ENCODE measurements at regions not wholly inside any gene's neighbourhood (a gene's known extent, or its start where the extent isn't known, plus 50 kb on each side); places are given as distances from the start of the nearest gene placed in this dataset.
A peak's percentile ranks its signal among the peaks of the same experiment; 100 is the strongest.

- Histone ChIP-seq H3K4me2 (ENCODE audit: insufficient read depth, low read length) (no peak overlapping the region), H3K9me1 (replicated peaks; ENCODE audit: control insufficient read depth, extremely low read depth, insufficient read depth, low read length) (no peaks in the 10 kb centered on the region), H3K9ac (replicated peaks; ENCODE audit: extremely low read depth, insufficient read depth, low read length) (no peak overlapping the region), H3K27ac (ENCODE audit: insufficient read depth, low read depth, low read length) (no peak overlapping the region), H3K4me3 (replicated peaks in 1 of 3; ENCODE audit: insufficient read depth in 1 of 3, low read depth in 1 of 3, low read length in 3 of 3) (no peak overlapping the region), H3K36me3 (ENCODE audit: control insufficient read depth in 2 of 2, extremely low read depth in 1 of 2, insufficient read depth in 2 of 2, low read length in 2 of 2) (no peaks in the 10 kb centered on the region), H2AFZ (ENCODE audit: low read depth, low read length) (no peak overlapping the region), H3K27me3 (ENCODE audit: control insufficient read depth in 2 of 2, insufficient read depth in 2 of 2, low read length in 2 of 2) (peaks cover 0 to 3% of the 10 kb centered on the region in 2 experiments), H3K4me1 (ENCODE audit: control insufficient read depth, extremely low read depth, insufficient read depth, low read length) (no peaks in the 10 kb centered on the region), H3K9me3 (replicated peaks; ENCODE audit: control insufficient read depth, insufficient read depth, low read length) (no peaks in the 10 kb centered on the region), H3K79me2 (ENCODE audit: control insufficient read depth, insufficient read depth, low read length) (no peaks in the 10 kb centered on the region), H4K20me1 (replicated peaks; ENCODE audit: control insufficient read depth, extremely low read depth, insufficient read depth, low read length) (no peaks in the 10 kb centered on the region)
- no TSS peak for BruUV-seq (replicated peaks)
- DNase-seq (ENCODE audit: low read depth, low spot score) = no peak
- ChIA-PET CTCF (interaction anchor here (0.5 to 1.2 kb wide), 2 partner anchors 141 to 259 kb away, joined by 3 to 7 read pairs; no protein-coding TSS in a partner anchor), POLR2A (no interaction called here)
- FAIRE-seq = no peak
- dilution Hi-C loops (cut with MboI; ENCODE audit: extremely low pct_ligation_motif_present, low sequenced_read_pairs) (no loop called here), intact Hi-C loops (cut with micrococcal nuclease) (no loop called here)
- TF ChIP-seq MYC (IDR thresholded peaks at IDR 0.05; ENCODE audit: low read depth, low read length) (no peak), CTCF (IDR thresholded peaks at IDR 0.05; ENCODE audit: extremely low read depth in 1 of 2, insufficient read depth in 1 of 2, low read depth in 1 of 2, low read length in 2 of 2) (peak in 1 of 2 donors; percentile 17), JUN (IDR thresholded peaks at IDR 0.05; ENCODE audit: borderline replicate concordance, insufficient read depth, insufficient read length, low read depth) (no peak), POLR2AphosphoS5 (IDR thresholded peaks at IDR 0.05; ENCODE audit: insufficient read depth, low read depth, low read length) (no peak), FOS (IDR thresholded peaks at IDR 0.05; ENCODE audit: borderline replicate concordance, insufficient read depth, low read length) (no peak), EZH2 (IDR thresholded peaks at IDR 0.05; ENCODE audit: borderline replicate concordance, low read depth, low read length, severe bottlenecking) (no peak)
- TF ChIP-seq, protein P1, sequence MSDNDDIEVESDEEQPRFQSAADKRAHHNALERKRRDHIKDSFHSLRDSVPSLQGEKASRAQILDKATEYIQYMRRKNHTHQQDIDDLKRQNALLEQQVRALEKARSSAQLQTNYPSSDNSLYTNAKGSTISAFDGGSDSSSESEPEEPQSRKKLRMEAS (IDR thresholded peaks at IDR 0.05; ENCODE audit: insufficient read depth, insufficient read length) = no peak
Measured at GRCh38 chr18:76658627-76659026, 163.6 kb upstream of the ZNF516 start.
